GM19455 (cell line): ENCODE measurements at regions not wholly inside any gene's neighbourhood (a gene's known extent, or its start where the extent isn't known, plus 50 kb on each side); places are given as distances from the start of the nearest gene placed in this dataset.

Experiments
- ATAC-seq: cut with Tn5 transposase; IDR thresholded peaks from one replicate; pipeline ENCODE4 v1.9.1; 2021; ENCODE audit not compliant: unreplicated experiment

GRCh38 chr3:168266335-168266734 is 170.6 kb upstream of the GOLIM4 start:
- no peak for ATAC-seq

DNA sequence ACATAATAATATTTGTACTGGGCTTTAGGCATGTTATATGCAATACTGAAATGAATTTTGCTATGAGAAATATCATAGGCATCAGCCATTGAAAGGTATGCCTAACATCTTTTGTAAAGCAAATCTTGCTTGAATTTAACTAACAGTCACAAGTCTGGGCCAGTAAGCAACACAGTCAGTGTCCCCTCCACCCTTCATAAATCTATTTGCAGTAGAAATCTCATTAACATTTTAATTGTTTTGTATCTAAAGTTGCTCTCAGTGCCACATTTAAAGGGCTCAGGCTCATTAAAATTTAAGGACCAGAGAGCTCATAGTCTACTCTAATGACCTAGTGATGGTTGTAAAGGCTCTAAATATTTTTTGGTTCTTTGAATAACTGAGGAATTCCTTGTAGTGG is 167.2 kb upstream of the GOLIM4 start:
- no peak for ATAC-seq

GRCh38 chr3:168260859-168261258 is 165.1 kb upstream of the GOLIM4 start:
- no peak for ATAC-seq

- peak; percentile 40 for ATAC-seq
These were observed 155.6 kb upstream of the GOLIM4 start for GRCh38 chr3:168251371-168251770.

DNA sequence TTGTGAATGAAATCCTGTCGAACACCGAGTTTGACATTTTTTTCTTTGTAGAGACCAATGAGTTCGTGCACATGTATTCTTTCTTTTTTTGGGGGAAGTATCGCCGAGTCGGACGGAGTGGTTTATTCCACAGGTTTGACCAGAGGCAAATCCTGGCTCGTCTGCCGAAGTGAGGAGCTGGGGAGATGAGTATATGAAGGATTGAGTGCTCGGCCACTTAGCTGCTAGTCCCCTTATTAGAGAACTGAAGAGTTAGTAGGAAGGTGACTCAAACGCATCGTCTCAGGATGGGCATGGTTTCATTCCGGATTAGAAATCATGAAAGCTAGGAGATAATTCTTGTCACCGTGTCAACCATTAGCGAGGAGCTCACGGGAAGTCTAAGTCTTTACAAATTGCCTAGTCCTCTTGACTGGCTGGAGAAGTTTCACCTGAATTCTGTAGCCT is 154.7 kb upstream of the GOLIM4 start:
- no peak for ATAC-seq

- peak; percentile 81 for ATAC-seq
These were observed 154.1 kb upstream of the GOLIM4 start for GRCh38 chr3:168249550-168250414.

DNA sequence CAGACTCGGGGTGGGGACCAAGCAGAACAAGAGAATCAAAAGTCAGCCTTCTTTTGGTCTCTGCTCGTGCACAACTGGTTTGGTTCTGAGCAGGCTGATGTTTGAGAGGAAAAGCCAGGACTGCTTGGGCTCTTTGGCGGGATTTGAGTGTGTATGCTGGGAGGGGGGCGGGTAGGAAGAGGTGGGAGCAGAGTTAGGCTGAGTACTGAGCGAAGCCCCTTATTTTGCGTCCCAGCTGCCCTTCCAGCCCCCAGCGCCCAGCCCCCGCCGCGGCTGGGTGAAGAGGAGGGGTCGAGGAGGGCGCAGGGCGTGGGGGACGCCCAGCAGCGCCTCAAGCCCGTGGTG is 153.5 kb upstream of the GOLIM4 start:
- peak; percentile 9 for ATAC-seq

- no peak for ATAC-seq
These were observed 152.9 kb upstream of the GOLIM4 start for GRCh38 chr3:168248383-168249204.

GRCh38 chr3:168241156-168241555 is 145.4 kb upstream of the GOLIM4 start:
- ATAC-seq = no peak

DNA sequence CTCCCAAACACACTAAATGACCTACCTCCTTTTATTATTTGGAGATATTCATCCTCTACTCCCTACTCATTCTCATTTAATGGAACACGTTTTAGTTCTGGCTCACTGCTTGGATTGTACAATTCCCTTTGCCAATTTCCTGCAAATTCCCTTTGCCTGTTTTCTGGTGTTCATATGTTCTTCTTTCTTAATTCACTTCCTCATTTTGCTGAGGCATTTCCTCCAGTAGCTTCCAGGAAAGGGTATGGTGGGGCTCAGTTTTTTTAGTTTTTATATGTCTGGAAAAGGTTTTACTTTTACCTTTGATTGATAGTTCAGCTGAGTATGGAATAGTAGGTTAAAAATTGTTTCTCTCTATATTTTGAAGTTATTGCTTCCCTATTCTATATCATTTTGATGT is 143.6 kb upstream of the GOLIM4 start:
- no peak for ATAC-seq

GRCh38 chr3:168233001-168233400 is 137.3 kb upstream of the GOLIM4 start:
- no peak for ATAC-seq

GRCh38 chr3:168223085-168223484 is 127.4 kb upstream of the GOLIM4 start:
- no peak for ATAC-seq

DNA sequence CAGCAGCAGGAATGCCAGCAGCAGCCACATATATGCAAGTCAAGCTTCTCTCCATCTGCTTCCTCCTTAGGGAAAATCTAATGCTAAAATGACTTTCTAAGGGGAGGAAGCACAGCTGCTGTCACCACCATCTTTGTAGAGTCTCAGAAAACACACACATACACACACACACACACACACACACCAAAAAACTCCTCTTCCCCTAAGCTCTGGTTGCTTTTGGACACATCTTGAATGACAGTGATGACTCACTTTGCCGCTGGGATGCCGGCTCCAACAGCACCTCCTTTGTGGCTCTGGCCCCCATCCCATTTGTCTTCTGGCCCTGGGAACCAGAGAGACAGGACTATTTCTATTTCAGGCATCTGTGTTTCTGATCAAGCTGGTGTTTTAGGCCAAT is 124.8 kb upstream of the GOLIM4 start:
- no peak for ATAC-seq

DNA sequence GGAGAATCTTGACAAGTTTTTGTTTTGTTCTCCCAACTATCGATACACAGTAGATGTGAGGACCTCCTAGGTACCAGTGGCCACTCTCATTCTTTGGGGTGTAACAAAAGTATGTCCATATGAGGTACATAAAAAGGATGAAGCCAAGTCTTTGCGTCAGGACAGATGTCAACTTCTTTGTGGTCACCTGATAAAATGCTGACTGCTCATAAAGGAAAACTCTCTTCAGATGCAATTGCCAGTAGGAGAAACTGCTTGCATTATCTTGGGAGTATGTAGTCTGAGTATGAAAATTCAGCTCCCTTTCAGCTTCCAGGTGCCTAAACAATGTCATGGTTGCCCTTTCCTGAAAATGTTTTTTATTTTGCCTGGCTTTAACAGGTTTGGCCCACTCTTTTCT is 123.8 kb upstream of the GOLIM4 start:
- no peak for ATAC-seq

DNA sequence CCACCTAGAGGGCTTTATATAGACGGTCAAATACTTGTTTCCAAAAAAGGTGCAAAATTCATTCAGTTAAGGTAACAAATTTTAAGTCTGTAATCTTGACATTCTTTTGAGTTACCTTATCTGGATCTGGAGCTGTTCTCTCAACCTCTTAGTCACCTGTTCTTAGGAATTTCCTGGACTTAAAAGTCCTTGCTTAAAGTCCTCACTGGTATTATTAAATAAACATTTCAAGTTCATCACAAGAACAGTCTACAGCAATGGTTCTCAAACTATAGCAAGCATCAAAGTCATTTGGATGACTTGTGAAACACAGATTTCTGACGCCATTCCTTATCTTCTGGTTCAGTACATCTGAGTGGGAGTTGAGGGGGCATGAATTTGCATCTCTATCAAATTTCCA is 122.9 kb upstream of the GOLIM4 start:
- ATAC-seq = no peak

DNA sequence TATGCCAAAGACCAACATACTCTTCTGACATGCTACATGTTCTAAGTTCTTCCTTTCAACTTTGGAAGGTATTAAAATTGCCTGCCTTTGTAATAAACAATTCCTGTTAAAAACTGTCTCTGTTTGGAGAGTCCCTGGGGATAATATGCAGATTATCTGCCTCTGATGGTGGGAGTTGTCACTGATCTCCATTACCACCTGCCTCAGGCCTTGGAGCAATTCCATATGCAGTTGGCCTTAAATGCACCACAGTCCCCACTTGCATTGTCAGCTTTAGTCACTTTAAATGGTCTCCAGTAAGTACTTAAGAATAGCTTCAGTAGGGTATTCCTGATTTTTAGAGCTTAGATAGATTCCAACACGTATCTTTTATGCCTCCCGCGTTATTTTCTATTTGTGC is 121.1 kb upstream of the GOLIM4 start:
- no peak for ATAC-seq

DNA sequence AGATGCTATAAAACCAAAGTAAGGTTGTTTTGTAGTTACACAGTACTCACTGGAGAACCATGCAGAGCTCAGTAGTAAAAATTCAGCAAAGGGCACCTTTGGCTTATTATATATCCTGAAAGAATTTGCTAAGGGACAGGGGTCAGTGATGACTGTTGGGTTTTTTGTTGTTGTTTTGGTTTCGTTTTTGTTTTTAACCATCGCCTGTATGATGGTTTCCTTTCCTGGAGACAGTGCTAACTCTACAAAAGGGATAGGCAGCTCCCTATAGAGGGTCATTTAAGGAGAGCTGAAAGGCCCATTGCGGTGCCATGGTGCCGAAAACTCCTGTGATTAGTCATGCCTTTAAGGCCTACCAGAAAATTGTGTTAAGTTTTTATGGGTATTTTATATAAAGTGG is 118.2 kb upstream of the GOLIM4 start:
- ATAC-seq = peak; percentile 88

DNA sequence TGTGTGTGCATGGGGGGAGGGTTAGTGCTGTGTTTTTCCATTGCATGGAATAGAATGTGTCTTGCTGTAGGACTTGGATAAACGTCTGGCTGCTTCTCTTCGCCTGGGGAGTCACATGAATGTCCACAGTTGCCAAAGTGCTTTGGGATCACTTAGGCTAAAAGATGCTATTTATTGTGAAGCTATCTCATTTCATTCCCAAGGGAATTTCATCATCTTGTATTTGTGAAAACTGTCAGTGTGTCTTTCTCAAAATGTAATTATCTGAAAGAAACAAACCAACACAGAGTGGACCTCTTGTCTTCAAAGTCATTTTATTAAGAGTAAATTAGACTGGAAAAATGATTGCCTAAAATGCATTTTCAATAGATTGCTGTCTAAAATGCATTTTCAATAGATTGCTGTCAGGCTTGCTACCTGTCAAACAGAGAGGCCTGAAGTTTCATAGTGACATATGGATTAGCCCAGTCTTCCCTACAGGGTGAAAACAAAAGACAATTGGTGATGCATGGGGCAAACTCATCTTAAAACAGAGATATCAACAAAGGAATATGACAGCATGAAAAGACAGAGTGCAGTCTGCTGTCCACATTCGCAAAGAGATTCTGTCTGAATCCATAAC is 117.1 kb upstream of the GOLIM4 start:
- ATAC-seq = no peak

DNA sequence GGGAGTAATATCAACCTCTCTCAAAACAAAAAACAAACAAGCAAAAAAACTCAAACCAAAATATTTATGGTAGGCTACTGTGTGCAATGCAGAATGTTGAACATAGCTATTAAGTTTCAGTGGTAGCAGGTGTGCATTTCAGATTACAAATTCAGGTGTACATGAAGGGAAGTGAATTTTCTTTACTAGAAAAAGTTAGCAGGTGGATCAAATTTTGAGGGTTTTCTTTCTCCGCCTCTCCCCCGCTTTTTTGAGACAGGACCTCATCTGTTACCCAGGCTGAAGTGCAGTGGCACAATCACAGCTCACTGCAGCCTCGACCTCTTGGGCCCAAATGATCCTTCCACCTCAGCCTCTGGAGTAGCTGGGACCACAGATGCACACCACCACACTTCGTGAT is 109.7 kb upstream of the GOLIM4 start:
- no peak for ATAC-seq

DNA sequence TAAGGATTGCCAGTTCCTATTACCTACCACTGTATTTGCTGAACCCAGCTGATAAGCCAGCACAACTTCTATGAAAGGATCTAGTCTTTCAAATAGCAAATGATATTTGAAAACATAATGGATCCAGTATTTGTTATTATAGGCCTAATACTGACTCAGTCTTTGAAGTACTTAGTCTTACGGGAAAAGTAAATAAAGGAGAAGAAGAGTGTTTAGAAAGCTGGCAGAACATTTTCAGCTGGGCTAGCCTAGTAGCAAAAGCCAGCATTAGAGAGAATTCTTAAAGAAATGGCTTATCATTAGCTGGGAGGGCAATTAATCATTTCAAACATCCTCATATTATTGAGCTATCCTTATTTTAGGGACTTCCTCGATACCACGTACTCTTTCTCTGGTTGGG is 101.4 kb upstream of the GOLIM4 start:
- ATAC-seq = no peak

DNA sequence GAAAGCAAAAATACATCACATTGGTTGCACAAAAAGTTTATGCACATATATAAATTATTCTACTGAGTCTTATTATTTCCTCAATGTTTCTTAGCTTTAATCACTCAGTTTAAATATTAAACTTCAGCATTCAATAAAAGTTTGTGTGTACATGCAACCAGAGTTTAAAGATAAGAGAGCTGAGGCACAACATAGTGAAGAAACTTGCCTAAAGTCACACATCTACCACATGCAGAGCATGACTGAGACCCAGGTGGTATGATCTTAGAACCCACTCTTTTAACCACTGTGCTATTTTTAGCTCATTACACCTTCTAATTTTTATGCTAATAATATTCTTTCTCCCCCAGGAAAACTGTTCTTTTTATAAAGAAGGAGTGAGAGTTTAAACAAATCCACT is 96.1 kb upstream of the GOLIM4 start:
- no peak for ATAC-seq

GRCh38 chr3:168187233-168187632 is 91.5 kb upstream of the GOLIM4 start:
- no peak for ATAC-seq
